Limb (tissue), 2 donors: ENCODE measurements at regions not wholly inside any gene's neighbourhood (a gene's known extent, or its start where the extent isn't known, plus 50 kb on each side); places are given as distances from the start of the nearest gene placed in this dataset.
"Not testable (repeated sequence)": the region's sequence is repeated elsewhere in the genome, so short reads cannot be mapped to it uniquely, and the experiment has no call there.

Experiments used
- DNase-seq, 2 donors: peaks; one replicate each; pipeline ENCODE4 v3.0.0-alpha.2; 2016; ENCODE audit errors: extremely low spot score in 2 of 2

- DNase-seq, result peak in 1 of 2 donors; percentile 40
These were observed 138.3 kb downstream of the PCDH18 start for GRCh38 chr4:137394018-137394417.

DNA sequence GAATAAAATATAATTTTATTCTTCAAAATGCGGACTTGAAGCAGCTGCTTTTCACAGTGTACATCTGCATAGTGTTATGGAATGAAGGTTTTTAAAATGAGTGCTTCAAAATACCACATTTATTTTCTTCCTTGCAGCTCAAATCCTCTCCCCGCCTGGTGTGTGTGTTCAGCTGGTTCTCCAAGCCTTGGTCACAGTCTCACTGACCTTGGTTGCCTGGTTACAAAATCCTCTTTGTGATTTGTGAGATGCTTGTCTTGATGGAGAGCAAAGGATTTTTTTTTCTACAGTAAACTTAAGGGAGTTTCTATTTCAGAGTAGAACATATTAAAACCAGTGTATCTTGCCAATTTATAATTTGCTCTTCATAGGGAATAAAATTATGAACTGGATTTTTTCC, 139.2 kb downstream of the PCDH18 start:
- DNase-seq, result peak; percentile 39 to 87

DNA sequence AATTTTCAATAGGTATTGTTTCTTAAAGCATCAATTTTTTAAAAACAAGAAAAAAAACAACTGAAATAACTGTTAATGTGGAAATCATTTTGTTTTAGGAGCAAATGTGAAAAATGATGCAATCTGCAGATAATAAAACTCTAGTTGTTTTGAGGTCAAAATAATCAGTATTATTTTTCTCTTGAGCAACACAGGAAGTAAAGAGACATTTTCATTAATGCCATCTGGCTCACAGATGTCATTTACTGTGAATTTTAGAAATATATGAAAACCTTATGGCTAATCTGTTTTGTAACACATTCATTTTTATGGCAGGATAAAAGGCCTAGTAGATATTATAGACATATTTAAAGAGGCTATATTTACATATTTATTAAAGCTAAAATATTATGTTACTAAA, 141.6 kb downstream of the PCDH18 start:
- no peak for DNase-seq

DNA sequence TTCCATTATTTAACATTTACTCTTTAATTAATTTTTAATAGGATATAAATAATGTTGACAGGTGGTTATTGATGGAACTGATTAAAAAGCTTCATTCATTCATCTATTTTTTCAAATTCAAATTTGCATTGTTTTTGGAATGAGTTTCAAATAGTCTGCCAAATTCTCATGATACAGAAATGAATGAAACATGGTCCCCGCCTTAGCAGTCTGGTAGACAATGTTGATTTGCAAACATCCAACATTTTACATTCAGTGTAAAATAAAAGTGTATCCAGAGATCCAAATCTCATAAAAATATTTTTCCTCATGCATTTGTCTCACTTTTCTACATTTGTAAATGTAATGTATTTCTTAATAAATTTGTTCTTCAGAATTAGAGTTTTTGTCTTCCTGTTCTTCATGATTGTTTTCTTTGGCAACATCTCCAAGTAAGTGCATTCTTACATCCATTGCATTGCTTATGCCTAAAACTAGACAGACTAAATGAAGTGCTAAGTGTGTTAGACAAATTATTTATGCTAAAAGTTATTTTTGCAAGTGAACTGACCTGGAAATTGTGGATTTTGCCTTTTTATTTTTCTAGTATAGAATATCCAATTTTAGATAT, 142.3 kb downstream of the PCDH18 start:
- no peak for DNase-seq

- DNase-seq, result peak in 1 of 2 donors; percentile 60
These were observed 144.4 kb downstream of the PCDH18 start for GRCh38 chr4:137387924-137388323.

DNA sequence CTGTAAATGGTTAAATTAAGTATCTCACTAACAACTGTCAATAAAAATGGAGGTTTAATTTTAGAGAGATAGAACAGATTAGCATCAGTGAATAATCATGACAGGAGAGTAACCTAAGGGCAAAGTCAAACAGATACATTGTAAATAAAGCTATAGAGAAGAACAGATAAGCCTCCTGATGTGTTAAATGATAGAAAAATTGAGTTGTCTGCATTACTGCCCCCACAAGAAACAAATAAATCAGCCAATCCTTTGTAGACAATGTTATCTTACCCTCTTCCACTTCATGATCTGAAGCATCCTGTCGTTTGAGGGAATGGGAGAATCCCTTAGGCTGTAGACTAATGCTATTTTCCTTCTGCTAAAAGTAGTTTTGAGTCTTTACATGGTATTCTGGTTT, 147.8 kb downstream of the PCDH18 start:
- DNase-seq, result no peak

DNA sequence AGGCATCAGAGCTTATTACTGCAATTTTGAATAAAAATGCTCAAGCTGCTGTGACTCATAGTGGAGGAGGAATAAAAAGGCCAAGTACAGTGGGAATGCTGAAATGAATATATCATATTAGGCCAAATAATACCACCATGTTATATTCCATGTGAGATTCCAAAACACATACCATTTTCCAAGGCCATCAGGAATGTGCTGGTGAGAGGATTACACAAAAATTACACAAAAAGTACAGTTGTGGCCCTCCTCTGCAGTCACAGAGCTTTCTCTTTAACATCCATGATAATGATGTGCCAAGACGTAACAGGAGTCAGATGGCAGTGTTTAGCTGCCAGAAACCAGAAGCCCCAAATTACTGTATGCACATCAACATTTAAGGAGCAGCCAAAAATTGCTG, 153.5 kb downstream of the PCDH18 start:
- no peak for DNase-seq

DNA sequence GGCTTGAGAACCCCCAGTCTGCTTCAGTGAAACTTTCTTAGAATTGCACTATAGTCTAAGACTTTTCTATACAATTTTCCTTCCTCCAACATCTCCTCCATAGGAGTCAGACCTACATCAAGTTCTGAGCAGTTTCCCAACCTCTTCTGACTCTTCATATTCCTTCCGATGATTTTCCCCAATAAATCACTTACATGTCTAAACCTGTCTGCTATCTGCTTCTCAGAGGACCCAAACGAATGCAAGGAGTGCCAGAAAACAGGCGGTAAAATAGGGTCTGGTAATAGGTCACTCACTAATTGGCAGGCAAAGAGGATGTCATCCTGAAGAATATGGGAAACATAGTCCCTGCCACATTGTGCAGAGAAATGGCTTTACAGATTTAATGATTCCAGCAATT, 153.9 kb downstream of the PCDH18 start:
- no peak for DNase-seq

DNA sequence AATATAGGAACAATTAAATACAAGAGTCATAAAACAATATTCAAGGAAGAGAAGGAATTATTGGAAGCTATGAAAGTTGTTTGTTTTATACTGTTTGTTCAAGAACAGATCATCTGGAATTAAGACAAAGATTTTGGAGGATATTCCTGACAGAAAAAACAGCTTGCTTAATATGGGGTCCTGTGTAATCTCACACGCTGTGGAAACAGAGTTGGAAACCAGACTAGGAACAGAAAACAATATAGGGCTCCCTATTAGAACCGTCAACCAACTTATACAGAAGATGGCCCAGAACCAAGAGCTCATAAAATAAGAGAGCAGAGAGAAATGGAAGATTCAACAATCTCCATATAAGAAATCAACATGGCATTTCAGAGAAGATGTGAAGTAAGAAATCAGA, 156.0 kb downstream of the PCDH18 start:
- DNase-seq, result no peak

GRCh38 chr4:137375111-137375850, 157.0 kb downstream of the PCDH18 start:
- DNase-seq, result no peak

- DNase-seq, result peak in 1 of 2 donors; percentile 58
These were observed 161.6 kb downstream of the PCDH18 start for GRCh38 chr4:137370679-137371078.

DNA sequence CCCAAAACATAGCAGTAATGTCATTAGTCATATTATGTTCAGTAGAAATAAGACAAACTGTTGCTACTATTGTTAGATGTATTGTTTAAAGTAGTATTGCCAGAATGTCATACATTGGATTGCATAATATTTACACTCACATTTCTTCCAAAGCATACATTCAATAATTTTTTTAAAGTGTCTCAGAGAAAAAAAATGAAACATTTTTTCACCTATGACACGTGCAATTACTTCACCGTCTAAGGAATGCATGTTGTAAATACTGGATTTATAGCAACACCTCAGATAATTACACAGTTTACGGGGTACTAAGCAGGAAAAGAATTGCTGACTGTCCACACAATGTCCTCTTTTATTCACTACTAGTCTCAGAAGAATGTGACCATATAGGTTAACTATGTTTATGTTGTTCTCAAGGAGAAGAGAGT, 162.1 kb downstream of the PCDH18 start:
- DNase-seq, result no peak

- no peak for DNase-seq
These were observed 164.7 kb downstream of the PCDH18 start for GRCh38 chr4:137367620-137368019.

DNA sequence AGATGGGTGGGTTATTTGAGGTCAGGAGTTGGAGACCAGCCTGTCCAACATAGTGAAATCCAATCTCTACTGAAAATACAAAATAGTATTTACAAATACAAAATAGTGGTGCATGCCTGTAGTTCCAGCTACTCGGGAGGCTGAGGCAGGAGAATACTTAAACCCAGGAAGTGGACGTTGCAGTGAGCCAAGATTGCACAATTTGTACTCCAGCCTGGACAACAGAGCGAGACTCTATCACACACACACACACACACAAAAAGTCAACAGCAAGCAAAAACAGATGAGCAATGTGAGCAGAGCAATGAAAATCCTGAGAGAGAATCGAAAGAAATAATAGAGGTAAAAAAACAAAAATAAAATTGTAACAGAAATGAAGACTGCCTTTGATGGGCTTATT, 168.8 kb downstream of the PCDH18 start:
- DNase-seq, result no peak

DNA sequence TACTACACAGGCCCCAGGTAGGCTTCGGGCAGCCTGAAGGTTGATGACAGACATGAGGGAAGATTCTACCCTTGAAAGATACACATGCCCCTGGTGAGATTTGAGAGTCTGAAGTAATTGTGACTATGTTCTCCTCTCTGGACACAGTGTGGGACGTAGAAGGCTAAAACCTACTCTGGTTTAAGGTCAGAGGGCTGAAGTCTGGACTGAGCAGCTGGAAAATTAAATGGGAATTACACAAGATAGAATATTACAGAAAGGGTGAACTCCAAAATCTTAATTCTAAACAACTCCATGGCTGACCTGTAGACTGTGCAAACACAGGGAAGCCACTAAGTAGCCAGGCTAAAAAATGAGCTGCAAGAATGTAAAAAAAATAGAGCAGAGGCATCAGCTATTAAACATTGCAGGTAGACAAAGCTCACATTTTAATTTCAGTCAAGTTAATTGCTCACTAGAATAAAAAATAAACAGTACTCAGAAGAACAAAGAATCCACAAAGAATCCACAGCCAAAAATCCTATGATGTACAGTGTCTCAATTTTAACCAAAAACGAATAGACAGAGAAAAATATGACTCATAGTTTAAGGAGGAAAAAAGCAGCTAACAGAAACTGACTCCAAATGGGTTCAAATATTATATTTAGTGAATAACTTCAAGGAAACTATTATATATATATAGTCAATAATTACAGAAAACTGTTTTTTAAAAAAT, 170.4 kb downstream of the PCDH18 start:
- DNase-seq, result no peak

GRCh38 chr4:137360761-137361160, 171.5 kb downstream of the PCDH18 start:
- DNase-seq, result no peak

DNA sequence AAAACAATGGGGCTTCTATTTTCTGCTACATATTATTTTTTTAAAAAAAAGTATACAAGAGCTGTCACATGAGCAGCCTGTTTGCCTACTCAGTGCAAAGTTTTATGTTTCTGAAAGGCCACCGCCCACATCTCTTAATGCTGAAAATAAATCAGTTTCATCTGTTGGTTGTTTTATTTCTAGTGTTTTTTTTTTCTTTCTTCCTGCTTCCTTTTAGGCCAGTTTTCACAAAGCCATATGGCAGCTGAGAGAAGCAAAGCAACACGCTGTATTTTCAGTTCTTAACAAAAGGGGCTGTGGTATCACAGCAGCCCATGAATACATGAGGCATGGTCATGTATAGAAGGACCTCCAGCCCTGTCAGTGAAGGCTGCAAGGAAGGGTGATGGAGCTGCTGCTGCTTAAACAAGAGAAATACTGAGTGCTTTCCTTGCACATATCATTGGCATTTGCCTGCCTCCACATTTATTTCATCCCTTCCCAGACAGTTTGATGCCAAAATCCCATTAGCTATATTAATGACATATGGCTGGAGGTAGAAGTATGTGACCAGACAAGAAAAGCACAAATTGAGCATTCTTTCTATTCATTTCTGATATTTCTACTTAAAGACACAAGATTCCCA, 172.5 kb downstream of the PCDH18 start:
- peak; percentile 31 to 80 for DNase-seq

DNA sequence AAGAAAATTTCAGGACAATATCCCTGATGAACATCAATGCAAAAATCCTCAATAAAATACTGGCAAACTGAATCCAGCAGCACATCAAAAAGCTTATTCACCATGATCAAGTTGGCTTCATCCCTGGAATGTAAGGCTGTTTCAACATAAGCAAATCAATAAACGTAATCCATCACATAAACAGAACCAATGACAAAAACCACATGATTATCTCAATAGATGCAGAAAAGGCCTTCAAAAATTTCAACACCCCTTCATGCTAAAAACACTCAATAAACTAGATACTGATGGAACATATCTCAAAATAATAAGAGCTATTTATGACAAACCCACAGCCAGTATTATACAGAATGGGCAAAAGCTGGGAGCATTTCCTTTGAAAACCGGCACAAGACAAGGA, 177.7 kb downstream of the PCDH18 start:
- DNase-seq, result not testable (repeated sequence)

DNA sequence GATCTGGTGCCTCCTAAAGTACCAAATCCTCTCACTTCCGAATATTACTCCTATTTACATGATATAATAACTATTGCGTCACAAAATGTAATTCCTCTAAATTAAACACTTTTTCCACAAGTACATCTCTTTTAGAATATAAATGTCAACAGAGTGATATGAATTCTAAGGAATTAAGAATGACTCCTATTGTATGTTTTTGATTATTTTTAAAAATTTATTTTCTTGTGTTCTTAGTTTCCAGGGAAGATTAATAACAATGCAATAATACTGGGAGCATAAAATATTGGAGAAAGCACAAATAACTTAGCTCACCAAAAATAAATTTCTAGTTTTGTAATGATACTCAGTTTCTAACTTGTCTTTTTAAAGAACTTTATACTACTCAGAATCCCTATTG, 184.9 kb downstream of the PCDH18 start:
- DNase-seq, result no peak

DNA sequence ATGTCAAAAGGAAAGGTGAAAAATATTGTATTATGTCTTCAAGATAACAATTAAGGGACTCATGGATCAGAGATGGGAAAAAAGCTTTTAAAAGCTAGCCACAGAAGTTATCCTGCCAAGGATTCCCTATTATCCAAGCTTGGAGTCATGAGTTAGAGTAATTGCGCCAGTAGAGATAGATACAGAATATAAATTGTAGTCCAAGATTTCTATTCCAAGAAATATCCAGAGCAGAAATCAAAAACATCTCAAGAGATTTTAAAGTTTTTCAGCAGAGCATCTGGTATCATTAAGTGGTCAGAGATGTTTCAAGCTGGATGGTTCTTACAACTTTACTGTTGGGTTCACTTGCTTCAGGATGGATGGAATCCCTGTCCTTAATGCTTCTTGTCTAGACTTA, 186.7 kb downstream of the PCDH18 start:
- no peak for DNase-seq

GRCh38 chr4:137343221-137343620, 189.1 kb downstream of the PCDH18 start:
- DNase-seq, result no peak

DNA sequence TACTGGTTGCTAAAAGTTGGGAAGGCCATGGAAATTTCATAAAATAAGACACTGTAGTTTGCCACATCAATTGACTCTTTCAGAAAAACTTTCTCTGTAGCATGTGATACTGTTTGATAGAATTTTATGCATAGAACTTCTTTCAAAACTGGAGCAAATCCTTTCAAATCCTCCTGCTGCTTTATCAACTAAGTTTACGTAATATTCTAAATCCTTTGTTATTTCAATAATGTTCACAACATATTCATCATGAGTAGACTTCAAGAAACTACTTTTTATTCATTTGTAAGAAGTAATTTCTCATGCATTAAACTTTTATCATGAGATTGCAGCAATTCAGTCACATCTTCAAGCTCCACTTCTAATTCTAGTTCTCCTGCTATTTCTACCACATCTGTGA, 199.3 kb downstream of the PCDH18 start:
- DNase-seq, result no peak
